ENCODE measurements at regions not wholly inside any gene's neighbourhood (a gene's known extent, or its start where the extent isn't known, plus 50 kb on each side); places are given as distances from the start of the nearest gene placed in this dataset.

DNA sequence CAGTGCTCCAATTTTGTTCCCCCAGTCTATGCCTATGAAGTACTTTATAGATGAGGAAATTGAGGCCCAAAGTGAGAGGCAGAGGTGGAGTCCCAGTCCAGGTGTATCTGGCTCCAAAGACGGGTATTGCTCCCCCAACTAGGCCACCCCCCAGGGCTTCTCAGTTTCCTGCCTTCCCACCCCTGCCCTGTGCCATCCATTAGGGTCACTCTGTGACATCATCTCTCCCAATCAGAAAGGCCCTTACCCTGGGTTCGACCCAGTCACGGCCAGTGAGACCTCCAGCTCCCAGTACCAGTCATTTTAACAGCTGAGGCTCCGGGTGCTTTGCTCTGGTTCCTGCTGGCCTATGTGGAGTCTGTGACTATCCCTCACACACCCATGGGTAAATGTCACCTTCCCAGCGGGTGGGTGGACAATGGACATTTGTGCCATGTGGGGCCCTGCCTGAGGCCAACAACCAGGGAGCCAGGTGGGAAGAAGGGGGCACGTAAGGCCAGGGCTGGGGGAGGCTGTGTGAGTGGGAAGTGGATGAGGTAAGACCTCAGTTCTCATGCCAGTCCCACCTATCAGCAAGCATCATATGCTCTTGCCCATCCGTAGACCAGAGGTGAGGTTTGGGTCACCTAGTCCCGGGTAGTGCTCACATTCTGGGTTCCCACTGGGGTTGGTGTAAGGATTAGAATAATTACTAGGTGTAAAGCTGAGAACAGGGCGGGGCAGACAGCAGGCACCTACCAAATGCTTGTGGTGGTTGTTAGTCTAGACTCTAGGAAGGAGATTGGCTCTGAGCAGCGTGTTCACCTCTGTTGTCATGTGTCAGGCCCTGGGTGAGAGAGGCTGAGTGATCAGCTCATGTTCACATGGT is 685.9 kb downstream of the MATN1 start:
- DNase-seq = no peak

- DNase-seq = no peak
Observed at GRCh38 chr1:30036666-30037065, 686.7 kb downstream of the MATN1 start.

DNA sequence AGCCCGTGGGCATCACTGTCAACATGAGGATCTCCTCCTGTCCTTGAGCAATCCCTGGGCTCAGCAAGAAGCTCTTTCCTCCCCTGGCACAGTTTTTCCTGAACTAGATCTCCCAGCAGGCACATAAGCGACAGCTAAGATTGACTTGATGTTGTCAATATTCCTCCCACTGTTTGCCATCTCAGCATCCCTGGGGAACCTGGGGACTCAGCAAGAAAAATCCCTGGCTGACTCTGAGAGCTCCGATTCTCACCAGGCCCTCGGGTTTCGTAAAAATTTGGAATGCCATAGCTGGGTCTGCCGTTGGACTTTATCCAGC is 687.2 kb downstream of the MATN1 start:
- no peak for DNase-seq

DNA sequence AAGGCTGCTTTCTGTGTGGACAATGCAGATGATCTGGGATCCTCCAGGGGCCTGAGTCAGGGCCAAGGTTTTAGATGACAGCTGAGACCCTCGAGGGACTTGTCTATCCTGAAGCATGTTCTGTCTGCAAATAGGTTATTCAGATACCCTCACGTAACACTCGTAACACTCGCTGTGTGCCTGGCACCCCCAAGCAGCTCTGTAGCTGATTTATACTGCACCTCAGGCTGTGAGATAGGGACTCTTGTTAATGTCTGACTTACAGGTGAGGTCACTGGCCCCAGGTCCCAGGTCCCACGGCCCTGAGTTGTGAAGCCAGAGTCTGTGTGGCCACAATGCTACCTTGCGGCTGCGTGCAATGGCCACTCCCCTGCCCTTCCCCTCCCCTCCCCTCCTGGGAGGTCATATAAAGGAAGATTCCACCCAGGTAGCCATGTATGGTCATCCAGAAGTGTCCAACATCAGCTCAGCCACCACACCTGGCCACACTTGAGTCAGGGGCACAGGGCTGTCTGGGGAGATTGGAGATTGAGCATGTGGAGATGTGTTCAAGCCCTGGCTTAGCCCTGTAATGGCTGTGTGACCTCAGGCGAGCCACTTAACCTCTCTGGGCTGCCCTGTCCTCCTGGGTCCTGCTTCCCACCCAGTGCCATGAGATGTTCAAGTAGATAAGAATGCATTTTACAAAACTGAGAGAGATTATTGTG is 687.7 kb downstream of the MATN1 start:
- DNase-seq = no peak

DNA sequence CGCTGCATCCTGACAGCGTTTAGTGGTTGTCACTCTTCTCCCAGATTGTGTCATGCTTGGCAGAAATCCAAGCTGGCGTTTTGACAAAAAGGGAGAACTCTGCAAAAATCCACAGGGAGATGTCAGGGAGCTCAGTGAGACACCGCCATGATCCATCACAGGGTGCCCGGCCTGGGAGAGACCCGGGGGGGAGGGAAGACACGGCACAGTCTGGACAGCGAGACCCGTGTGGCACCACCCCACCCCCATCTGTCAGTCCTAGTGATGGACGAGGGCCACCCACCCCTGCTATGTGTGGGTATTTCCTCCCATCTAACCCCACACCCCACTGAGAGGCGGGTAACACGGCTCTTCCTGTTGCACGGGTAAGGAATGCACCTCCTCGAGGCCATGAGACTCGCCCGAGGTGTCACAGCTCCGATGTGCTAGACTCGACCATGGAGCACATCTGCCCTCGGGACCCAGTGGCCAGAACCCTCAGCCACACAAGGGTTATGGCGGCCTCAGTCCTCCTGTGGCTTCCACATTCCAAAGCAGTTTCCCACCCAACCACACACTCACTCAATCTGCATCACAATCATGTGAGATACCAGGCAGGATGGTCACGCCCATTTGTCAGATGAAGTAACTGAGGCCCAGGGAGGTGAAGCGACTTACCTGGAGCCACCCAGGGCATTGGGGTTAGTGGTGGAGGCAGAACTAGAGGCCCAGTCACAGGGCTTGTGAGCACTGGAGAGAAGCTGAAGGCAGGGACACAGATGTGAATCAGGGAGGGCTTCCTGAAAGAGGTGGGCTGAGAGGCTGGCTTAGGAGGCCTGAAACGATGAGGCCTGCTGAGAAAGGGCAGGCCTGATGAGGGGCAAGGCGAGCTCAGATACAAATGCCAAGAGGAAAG is 688.5 kb downstream of the MATN1 start:
- DNase-seq = no peak

DNA sequence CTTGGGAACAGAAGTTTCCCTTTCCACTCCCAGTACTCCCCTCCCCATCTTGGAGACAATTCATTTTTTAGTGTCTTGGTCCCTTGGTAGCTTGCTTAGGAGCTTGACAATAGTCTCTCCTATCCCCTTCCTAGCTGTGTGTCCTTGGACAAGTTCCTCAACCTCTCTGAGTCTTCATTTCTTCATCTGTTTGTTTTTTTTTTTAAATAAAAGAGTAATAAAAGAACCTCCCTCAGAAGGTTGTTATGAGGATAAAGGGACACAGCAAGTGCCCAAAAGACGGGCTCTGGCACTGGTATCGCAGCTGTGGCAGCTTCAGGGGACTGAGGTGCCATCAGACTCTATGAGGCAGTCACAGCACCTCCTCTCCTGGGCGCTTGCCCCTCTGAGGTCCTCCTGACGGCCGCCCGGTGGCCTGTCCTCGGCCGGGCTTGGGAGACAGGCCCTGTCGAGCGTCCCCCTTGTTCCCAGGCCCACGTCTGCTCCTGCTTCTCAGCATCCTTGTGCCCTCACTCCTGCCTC is 689.2 kb downstream of the MATN1 start:
- no peak for DNase-seq

GRCh38 chr1:30033256-30034104 is 689.9 kb downstream of the MATN1 start:
- no peak for DNase-seq

- no peak for DNase-seq
Observed at GRCh38 chr1:30032302-30032701, 691.1 kb downstream of the MATN1 start.

DNA sequence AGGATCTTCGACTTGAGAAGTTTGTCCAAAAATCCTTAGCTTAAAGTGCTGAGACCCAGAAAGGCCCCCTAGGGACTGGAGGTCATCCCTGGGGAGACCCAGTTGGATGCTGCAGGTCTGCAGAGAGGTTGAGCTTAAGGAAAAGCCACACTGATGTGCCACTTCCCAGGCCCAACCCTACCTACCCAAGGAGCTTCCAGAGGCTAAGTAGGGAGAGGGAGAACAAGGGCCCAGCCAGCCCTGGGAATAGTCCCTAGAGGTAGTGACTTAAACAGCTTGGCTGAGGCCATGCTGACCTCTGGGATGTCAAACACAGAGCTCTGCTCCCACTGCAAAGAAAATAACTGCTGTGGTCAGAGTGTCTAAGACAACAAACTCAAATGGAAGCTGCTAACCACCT is 693.7 kb downstream of the MATN1 start:
- DNase-seq = no peak

- no peak for DNase-seq
Observed at GRCh38 chr1:30028939-30029338, 694.4 kb downstream of the MATN1 start.

DNA sequence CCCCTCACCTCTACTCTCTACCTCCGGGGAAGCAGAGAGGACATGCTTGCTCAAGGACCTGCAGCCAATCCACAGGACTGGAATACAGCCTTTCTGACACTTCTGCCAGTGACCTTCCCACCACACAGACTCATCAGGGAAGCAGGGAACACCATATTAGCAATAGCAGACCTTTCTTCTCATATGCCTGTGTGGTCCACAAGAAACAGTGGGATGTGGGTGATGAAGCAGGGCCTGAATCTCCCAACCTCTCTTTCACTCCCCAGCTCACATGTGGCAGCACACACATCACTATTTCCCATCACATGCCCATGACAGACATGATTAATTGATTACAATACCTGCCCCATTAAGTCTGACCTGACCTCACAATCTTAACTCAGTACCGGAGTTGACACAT is 695.1 kb downstream of the MATN1 start:
- DNase-seq = no peak

- DNase-seq = no peak
Observed at GRCh38 chr1:30027247-30027646, 696.1 kb downstream of the MATN1 start.

DNA sequence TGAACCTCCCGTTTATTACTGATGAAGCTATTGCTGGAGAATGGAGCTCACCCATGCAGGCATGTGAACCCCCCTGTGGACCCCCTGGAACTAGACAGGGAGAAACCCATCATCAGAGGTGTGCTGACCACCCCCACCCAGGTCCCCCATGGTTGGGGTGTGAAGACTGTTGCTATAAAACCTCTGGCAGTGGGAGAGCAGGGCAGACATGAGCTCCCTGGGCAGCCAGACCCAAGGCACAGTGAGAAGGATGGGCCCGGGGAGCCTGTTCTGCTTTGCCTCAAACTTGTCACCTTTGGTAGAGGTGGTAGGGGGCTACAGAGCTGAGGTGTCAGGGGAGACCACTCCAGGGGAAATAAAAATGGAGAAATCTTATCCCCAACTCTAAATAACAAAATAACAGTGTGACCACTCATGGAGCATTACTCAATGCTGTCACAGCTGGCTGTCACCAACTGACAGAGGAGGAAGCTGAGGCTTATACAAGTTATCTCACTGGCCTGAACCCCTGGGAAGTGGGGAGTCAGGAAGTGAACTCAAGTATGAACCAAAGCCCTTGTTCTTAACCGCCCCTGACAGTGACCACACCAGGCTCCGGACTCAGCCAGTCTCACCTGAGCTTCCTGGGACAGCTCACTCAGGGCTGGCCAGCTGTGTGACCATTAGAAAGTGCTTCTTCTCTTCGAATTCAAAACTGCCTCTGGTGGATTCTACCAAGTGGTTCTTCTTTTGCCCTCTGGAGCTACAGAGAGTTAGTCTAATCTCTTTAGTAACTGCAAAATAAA is 698.8 kb downstream of the MATN1 start:
- no peak for DNase-seq

DNA sequence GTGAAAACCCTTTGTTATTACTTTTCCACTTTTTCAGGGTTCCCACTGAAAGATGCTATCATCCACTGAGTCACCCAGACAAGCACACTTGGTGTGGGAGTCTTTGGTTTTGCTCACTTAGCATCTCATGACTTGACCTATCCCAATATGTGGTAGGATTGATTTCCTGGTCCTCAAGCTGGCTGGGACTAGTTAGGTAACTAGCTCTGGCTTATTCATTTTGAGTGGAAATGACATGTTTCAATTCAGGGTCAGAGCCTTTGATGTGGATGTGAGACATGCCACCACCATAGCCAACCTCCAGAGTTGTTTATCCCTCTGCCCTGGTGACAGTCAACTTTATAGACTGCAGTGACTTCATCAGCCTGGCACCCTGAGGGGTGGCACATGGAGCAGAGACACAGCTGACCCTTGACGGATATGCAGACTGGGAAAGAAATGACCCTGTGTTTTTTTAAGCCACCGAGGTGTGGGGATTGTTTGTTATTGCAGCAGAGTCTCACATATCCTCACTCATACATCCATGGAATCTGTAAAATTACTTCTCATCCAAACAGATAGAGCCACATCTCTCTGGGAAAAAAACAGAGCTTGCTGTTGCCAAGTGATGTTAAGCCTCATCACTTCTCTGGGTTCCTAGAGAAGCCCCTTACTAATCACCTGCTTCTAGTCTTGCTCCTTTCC is 699.9 kb downstream of the MATN1 start:
- DNase-seq = no peak

- DNase-seq = no peak
Observed at GRCh38 chr1:30014031-30014430, 709.4 kb downstream of the MATN1 start.

GRCh38 chr1:30012455-30013440 is 710.6 kb downstream of the MATN1 start:
- no peak for DNase-seq

- DNase-seq = no peak
Observed at GRCh38 chr1:30011970-30012369, 711.4 kb downstream of the MATN1 start.

DNA sequence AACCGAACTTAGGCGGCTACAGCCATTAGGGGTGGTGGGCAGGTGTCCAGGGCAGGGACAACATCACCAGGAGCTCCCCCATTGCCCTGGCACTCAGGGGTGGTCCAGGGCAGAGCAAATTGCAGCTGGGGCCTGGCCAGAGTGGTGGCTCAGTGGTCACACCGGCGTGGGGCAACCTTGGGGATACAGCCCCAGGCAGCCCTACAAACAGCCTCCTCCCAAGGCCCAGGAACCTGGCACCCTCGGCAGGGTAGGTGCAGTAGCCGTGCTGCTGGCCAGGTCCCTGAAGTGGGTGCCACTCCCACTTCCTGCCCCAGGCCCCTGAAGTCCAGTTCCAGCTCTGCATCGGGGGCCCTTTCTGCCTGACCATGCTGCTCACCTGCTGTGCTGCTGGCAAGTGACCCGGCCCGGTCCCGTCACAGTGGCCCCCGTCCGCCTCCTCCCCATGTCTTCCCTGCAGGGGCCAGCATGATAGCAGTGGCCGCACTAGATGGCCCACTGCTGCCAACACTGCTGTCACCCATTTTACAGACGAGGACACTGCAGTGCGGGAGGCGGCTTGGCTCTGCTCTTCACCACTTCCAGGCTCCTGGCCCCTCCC is 712.8 kb downstream of the MATN1 start:
- DNase-seq = no peak

DNA sequence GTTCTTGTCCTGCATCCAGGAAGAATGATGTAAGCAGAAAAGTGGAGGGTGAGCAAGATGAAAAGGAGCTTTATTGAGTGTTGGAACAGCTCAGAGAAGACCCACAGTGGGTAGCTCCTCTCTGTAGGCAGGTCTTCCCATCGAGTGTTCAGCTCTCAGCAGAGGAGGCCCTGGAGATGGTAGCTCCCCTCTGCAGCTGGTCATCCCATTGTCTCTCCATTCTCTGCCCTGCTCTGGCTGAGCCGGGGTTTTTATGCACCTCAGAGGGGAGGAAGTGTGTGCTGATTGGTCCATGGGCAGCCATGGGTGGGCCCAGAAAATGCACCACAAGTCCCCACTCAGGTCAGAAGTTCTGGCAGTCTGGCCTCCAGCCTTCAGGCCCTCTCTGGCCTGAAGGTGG is 713.7 kb downstream of the MATN1 start:
- no peak for DNase-seq
